ENCODE measurements at regions not wholly inside any gene's neighbourhood (a gene's known extent, or its start where the extent isn't known, plus 50 kb on each side); places are given as distances from the start of the nearest gene placed in this dataset.

GRCh38 chr6:103210686-103211085, 1649.0 kb downstream of the HACE1 start:
- TF ChIP-seq CTCF (IDR thresholded peaks at IDR 0.05; ENCODE audit: insufficient read depth, low read length, poor library complexity, severe bottlenecking) (no peak), EZH2phosphoT487 (conservative IDR thresholded peaks at IDR 0.05; ENCODE audit: low read length) (no peak)
